ENCODE measurements at regions not wholly inside any gene's neighbourhood (a gene's known extent, or its start where the extent isn't known, plus 50 kb on each side); places are given as distances from the start of the nearest gene placed in this dataset.

DNA sequence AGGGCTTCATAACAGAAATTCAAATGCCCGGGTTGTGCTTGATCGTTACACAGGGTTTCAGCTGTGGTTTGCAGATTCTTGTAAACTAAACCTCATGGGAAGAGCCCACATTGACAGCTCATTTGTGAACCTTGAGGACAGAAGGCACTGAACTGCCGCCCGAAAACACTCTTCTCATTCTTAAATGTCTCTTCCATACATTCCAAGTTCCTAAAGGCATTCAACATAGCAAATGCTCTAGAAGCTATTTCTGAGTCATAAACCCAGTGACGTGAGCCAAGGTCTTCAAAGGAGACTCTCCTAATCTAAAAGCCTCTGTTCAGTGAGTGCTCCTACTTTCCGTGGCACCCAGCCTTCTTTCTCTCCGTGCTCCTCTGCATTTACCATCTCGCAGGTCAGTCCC lies 737.8 kb upstream of the FRG1 start:
- Histone ChIP-seq H3K27me3 (no peaks in the 10 kb centered on the region), H3K9me3 (no peaks in the 10 kb centered on the region), H3K4me1 (peaks cover 6% of the 10 kb centered on the region in 2 donors), H3K4me3 (replicated peaks in 1 of 3) (no peak overlapping the region), H3K27ac (no peak overlapping the region), H3K36me3 (no peaks in the 10 kb centered on the region)
- no peak for DNase-seq
- intact Hi-C loops (cut with DNase I): no loop called here
- 30 to 38% methylated on average over 8 of the region's 8 CpGs for WGBS, 2 donors
- TF ChIP-seq CTCF (IDR thresholded peaks at IDR 0.05) (no peak), POLR2A (IDR thresholded peaks at IDR 0.05) (no peak)

DNA sequence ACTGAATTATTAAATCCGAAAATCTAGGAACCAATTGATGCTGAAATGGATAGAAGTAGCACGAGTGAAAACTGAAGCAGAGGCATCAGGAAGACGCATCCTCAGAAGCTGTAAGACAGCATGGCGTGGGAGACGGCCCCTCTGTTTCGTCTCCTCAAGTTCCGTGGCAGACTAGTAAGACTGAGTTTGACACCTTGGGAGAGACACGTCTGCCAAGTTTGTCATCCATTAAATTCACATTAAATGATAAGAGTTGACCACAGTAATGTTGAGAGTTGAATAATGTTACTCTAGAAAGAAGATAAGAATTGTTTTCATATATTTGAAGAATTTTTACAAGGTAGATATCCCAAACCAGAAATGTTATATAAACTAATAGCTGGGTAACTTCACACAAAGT lies 736.1 kb upstream of the FRG1 start:
- no peaks in the 10 kb centered on the region for H3K9me3 ChIP-seq
- no peaks in the 10 kb centered on the region for H3K27me3 ChIP-seq
- intact Hi-C loops (cut with DNase I): no loop called here
- peaks cover 6% of the 10 kb centered on the region in 2 donors for H3K4me1 ChIP-seq
- no peak overlapping the region for H3K4me3 ChIP-seq (replicated peaks in 1 of 3)
- 76 to 93% methylated on average over 8 of the region's 8 CpGs for WGBS, 2 donors
- no peak overlapping the region for H3K27ac ChIP-seq
- TF ChIP-seq POLR2A (IDR thresholded peaks at IDR 0.05): no peak
- no peak for TF ChIP-seq CTCF (IDR thresholded peaks at IDR 0.05)
- no peak for DNase-seq
- no peaks in the 10 kb centered on the region for H3K36me3 ChIP-seq

DNA sequence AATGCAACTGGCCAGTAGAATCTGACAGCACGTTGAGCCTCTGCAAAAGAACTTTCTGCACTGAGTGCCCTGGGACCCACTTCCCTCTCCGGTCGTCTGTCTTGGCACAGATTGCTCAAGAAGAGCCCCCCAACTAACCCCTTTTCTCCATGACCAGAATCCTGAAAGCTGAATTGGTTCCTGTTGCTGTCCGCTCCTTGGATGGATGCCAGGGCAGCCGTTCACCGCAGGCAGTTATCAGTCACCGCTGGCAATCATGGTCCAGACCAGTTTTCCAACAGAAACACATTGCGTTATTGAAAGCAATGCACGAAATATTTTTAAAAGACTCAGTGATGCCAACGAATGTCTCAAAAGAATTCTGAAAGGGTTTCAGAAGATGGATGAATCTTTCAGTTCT lies 733.7 kb upstream of the FRG1 start:
- no peak for TF ChIP-seq POLR2A (IDR thresholded peaks at IDR 0.05)
- intact Hi-C loops (cut with DNase I): no loop called here
- Histone ChIP-seq H3K27me3 (no peaks in the 10 kb centered on the region), H3K36me3 (no peaks in the 10 kb centered on the region), H3K4me1 (peaks cover 6% of the 10 kb centered on the region in 2 donors), H3K27ac (no peak overlapping the region), H3K4me3 (replicated peaks in 1 of 3) (no peak overlapping the region), H3K9me3 (no peaks in the 10 kb centered on the region)
- no peak for DNase-seq
- WGBS, 2 donors: 60 to 63% methylated on average over 10 of the region's 10 CpGs

GRCh38 chr4:189207872-189208271 lies 732.8 kb upstream of the FRG1 start:
- TF ChIP-seq CTCF (IDR thresholded peaks at IDR 0.05) (no peak), POLR2A (IDR thresholded peaks at IDR 0.05) (no peak)
- no peaks in the 10 kb centered on the region for H3K9me3 ChIP-seq
- H3K27me3 ChIP-seq: no peaks in the 10 kb centered on the region
- no peak overlapping the region for H3K4me3 ChIP-seq (replicated peaks in 1 of 3)
- WGBS, 2 donors: 86 to 88% methylated on average over 5 of the region's 5 CpGs
- H3K36me3 ChIP-seq: no peaks in the 10 kb centered on the region
- DNase-seq: no peak
- H3K27ac ChIP-seq: no peak overlapping the region
- peaks cover 3 to 4% of the 10 kb centered on the region in 2 donors for H3K4me1 ChIP-seq
- intact Hi-C loops (cut with DNase I): no loop called here

GRCh38 chr4:189215574-189215973 lies 725.1 kb upstream of the FRG1 start:
- no peak for DNase-seq
- Histone ChIP-seq H3K4me3 (replicated peaks in 1 of 3) (no peak overlapping the region), H3K9me3 (no peaks in the 10 kb centered on the region), H3K4me1 (no peaks in the 10 kb centered on the region), H3K36me3 (no peaks in the 10 kb centered on the region), H3K27me3 (no peaks in the 10 kb centered on the region), H3K27ac (no peak overlapping the region)
- 69 to 84% methylated on average over 3 of the region's 3 CpGs for WGBS, 2 donors
- TF ChIP-seq POLR2A (IDR thresholded peaks at IDR 0.05) (no peak), CTCF (IDR thresholded peaks at IDR 0.05) (no peak)
- intact Hi-C loops (cut with DNase I): no loop called here

DNA sequence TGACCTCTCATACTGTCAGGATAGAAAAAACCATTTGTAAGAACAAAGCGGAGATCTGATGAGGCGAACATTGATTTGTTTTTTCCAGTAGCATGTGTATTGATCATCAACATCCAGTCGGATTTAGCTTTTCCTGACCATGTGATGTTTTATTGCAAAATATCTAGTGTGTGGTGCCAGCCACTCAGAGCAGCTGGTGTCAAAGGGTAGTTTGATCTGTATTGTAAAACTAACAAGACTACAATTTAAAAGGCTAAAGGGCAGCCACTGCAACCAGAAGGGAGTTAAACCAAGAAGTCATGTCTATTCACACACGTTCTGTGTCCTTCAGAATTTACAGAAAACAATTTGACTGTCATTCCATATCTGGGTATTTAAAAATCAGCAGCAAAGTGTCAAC lies 719.0 kb upstream of the FRG1 start:
- 73 to 78% methylated on average over 4 of the region's 4 CpGs for WGBS, 2 donors
- H3K36me3 ChIP-seq: no peaks in the 10 kb centered on the region
- no peaks in the 10 kb centered on the region for H3K4me1 ChIP-seq
- no peaks in the 10 kb centered on the region for H3K9me3 ChIP-seq
- intact Hi-C loops (cut with DNase I): no loop called here
- H3K27ac ChIP-seq: no peak overlapping the region
- no peaks in the 10 kb centered on the region for H3K27me3 ChIP-seq
- no peak overlapping the region for H3K4me3 ChIP-seq (replicated peaks in 1 of 3)
- no peak for TF ChIP-seq POLR2A (IDR thresholded peaks at IDR 0.05)
- no peak for TF ChIP-seq CTCF (IDR thresholded peaks at IDR 0.05)
- DNase-seq: no peak

Data from thyroid gland (tissue), 4 donors.